Heart left ventricle (tissue), 16 donors: ENCODE measurements at regions not wholly inside any gene's neighbourhood (a gene's known extent, or its start where the extent isn't known, plus 50 kb on each side); places are given as distances from the start of the nearest gene placed in this dataset.

Experiments used
- ATAC-seq, 4 donors: fragments of 200-7000 bp; cut with Tn5 transposase; one replicate each; pipeline ENCODE4 v1.9.1; 2020 to 2022; ENCODE audit warnings: moderate library complexity in 4 of 4, mild to moderate bottlenecking in 3 of 4, moderate number of reproducible peaks in 1 of 4
- DNase-seq, 5 donors: peaks; one replicate each; pipeline ENCODE4 v3.0.0-alpha.2; 2020
- H3K27ac ChIP-seq, 12 donors: fragments of 200-600 bp; sonication (generic) in 4 of 12; one replicate each; pipeline versions ENCODE4 v1.5.0 to v1.8.0; 2016 to 2022; ENCODE audit warnings: mild to moderate bottlenecking in 2 of 12
- H3K27me3 ChIP-seq, 9 donors: fragments of 200-600 bp; sonication (generic) in 2 of 9; one replicate each; pipeline versions ENCODE4 v1.5.1 to v1.8.0; 2016 to 2022; ENCODE audit warnings: mild to moderate bottlenecking in 3 of 9
- H3K36me3 ChIP-seq, 9 donors: fragments of 200-600 bp; sonication (generic) in 2 of 9; one replicate each; pipeline versions ENCODE4 v1.5.0 to v1.8.0; 2018 to 2022; ENCODE audit warnings: mild to moderate bottlenecking in 2 of 9
- H3K4me1 ChIP-seq, 12 donors: fragments of 200-600 bp; sonication (generic) in 4 of 12; one replicate each; pipeline versions ENCODE4 v1.5.0 to v1.8.0; 2016 to 2022; ENCODE audit warnings: mild to moderate bottlenecking in 3 of 12
- H3K4me3 ChIP-seq, 12 donors: fragments of 200-600 bp; sonication (generic) in 4 of 12; one replicate each; pipeline versions ENCODE4 v1.5.0 to v1.8.0; 2017 to 2022; ENCODE audit warnings: mild to moderate bottlenecking in 9 of 12, moderate library complexity in 4 of 12
- H3K9me3 ChIP-seq, 12 donors: fragments of 200-600 bp; sonication (generic) in 4 of 12; one replicate each; pipeline versions ENCODE4 v1.5.0 to v1.8.0; 2016 to 2022; ENCODE audit warnings: mild to moderate bottlenecking in 1 of 12
- POLR2A ChIP-seq, 2 donors: fragments of 450-650 bp; IDR thresholded peaks; one replicate each; pipeline ENCODE4 v1.6.1; 2017; ENCODE audit warnings: antibody characterized with exemption in 2 of 2, mild to moderate bottlenecking in 2 of 2, moderate library complexity in 2 of 2
- WGBS, 4 donors: extraction: QIAGEN DNeasy Blood & Tissue Kit in 2 of 4; methylation state at CpG; one replicate each; pipeline versions ENCODE4 v1.1.5 to v1.1.7; 2013 to 2018; 5-methylcytosine and 5-hydroxymethylcytosine counted together
- intact Hi-C, 10 donors: fragments of 100-400 bp; cut with DNase I; formaldehyde crosslinking; loops; one replicate each; pipeline versions ENCODE4 v1.11.1 to v1.14.2; 2022
- TF ChIP-seq, protein P1 (sequence below), 12 donors: fragments of 200-600 bp; sonication (generic) in 4 of 12; IDR thresholded peaks; one replicate each; pipeline versions ENCODE4 v1.5.0 to v1.8.0; 2018 to 2022; ENCODE audit warnings: antibody characterized with exemption in 12 of 12, mild to moderate bottlenecking in 5 of 12
- donor health status: ischemic (EF 13 %, LVEDD 7.1; RV severe dilation, severe dysfunction).
- donor health status: healthy with polysubstance abuse.
- donor health status: DM: no; HTN: yes; CAD: no.
- donor health status: DM: no; HTN: no; CAD: no.
- donor health status: ischemic (EF 25% LVEDD 6.9; RV normal size, moderate dysfunction).
- donor health status: ischemic (EF 25% LVEDD 5.7; RV mildly dilated, moderate dysfunction).
- donor health status: healthy.
- donor health status: DM: yes; HTN: yes; CAD: no.
- donor health status: ischemic (EF 35%, LVEDD 5.7; RV mildly dilated, moderate dysfunction).
- donor health status: nonischemic (EF 11% LVEDD 7.7; RV severe dilation, severe dysfunction).
- donor health status: DM: yes; HTN: yes; CAD: no.
- donor health status: PGD.
- donor health status: ischemic (EF 29% LVEDD 5.4; RV normal size, mild dysfunction).
- donor health status: nonischemic (EF 23%, LVEDD 6.1; RV moderate dilation, normal function).

DNA sequence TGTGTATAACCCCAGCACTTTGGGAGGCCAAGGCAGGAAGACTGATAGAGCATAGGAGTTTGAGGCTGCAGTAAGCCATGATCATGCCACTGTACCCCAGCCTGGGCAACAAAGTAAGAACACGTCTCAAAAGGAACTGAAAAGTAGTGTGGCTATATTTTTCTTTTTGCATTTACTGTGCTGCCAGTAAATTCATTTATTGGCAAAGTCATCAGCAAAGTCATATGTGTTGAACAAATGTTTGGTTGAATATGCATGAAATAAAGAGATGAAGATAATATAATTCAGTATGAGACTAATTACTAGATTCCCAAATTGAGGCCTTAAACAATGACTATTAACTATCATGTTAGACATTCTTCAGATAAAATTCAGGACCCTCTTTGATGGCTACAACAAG lies 829.1 kb downstream of the PCDH7 start:
- TF ChIP-seq POLR2A (IDR thresholded peaks at IDR 0.05) = no peak
- TF ChIP-seq, protein P1, sequence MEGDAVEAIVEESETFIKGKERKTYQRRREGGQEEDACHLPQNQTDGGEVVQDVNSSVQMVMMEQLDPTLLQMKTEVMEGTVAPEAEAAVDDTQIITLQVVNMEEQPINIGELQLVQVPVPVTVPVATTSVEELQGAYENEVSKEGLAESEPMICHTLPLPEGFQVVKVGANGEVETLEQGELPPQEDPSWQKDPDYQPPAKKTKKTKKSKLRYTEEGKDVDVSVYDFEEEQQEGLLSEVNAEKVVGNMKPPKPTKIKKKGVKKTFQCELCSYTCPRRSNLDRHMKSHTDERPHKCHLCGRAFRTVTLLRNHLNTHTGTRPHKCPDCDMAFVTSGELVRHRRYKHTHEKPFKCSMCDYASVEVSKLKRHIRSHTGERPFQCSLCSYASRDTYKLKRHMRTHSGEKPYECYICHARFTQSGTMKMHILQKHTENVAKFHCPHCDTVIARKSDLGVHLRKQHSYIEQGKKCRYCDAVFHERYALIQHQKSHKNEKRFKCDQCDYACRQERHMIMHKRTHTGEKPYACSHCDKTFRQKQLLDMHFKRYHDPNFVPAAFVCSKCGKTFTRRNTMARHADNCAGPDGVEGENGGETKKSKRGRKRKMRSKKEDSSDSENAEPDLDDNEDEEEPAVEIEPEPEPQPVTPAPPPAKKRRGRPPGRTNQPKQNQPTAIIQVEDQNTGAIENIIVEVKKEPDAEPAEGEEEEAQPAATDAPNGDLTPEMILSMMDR (IDR thresholded peaks at IDR 0.05) = no peak

DNA sequence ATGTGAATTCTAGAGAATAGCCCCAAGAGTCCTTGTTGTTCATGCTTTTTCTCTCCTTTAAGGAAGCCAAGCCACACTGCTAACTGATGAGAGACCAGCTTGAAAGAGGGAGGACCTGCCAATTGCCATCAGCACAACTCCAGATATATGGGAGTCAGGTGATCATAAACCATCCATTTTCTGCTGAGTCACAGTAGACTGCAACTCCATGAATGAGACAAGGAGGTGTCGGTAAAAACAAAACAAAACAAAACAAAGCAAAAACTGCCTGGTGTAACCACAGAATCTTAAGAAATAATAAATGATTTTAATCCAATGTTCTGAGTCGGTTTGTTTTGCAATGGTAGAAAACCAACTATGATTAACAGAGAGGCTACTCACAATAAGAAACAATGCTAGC lies 837.3 kb downstream of the PCDH7 start:
- no peaks in the 10 kb centered on the region for H3K36me3 ChIP-seq
- no peak for DNase-seq
- intact Hi-C loops = no loop called here

More for the DNA sequence above, 829.1 kb downstream of the PCDH7 start:
- Histone ChIP-seq H3K27ac (no peak overlapping the region), H3K4me1 (no peaks in the 10 kb centered on the region), H3K27me3 (no peaks in the 10 kb centered on the region), H3K4me3 (no peak overlapping the region), H3K36me3 (no peaks in the 10 kb centered on the region), H3K9me3 (peaks cover 0 to 5% (median 0%) of the 10 kb centered on the region in 12 donors)
- no peak for DNase-seq
- WGBS, 4 donors = 83 to 98% (median 89%) methylated on average over 1 of the region's 1 CpG
- no peak for ATAC-seq
- intact Hi-C loops = no loop called here

DNA sequence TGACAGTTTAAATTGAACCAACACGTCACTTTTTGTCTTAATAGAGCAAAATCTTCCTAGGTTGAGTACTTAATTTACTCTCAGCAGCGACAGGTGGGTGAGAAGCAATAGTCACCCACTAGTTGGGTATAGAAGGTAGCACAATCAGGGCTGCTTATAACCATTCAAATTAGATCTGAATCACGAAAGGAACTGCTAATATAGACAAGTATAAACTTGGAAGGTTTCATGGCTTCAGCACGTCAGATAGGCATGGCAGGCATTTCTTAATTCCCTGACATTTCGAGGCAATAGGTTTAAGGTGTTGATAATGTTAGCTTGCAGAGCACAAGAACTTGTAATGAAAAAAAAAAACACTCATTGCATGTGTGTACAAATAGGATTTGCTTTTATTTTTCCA lies 853.4 kb downstream of the PCDH7 start:
- Histone ChIP-seq H3K4me1 (no peaks in the 10 kb centered on the region), H3K27ac (no peak overlapping the region), H3K9me3 (peaks cover 0 to 3% (median 0%) of the 10 kb centered on the region in 12 donors), H3K27me3 (no peaks in the 10 kb centered on the region), H3K4me3 (no peak overlapping the region), H3K36me3 (no peaks in the 10 kb centered on the region)
- intact Hi-C loops = no loop called here
- no peak for TF ChIP-seq POLR2A (IDR thresholded peaks at IDR 0.05)
- TF ChIP-seq, protein P1 (IDR thresholded peaks at IDR 0.05) = no peak
- no peak for ATAC-seq
- no peak for DNase-seq
- WGBS, 4 donors = 66 to 77% (median 74%) methylated on average over 5 of the region's 5 CpGs

More for the DNA sequence above, 837.3 kb downstream of the PCDH7 start:
- Histone ChIP-seq H3K27ac (no peak overlapping the region), H3K4me3 (no peak overlapping the region), H3K9me3 (peaks cover 0 to 12% (median 0%) of the 10 kb centered on the region in 12 donors), H3K4me1 (no peaks in the 10 kb centered on the region), H3K27me3 (no peaks in the 10 kb centered on the region)
- no peak for ATAC-seq
- 82 to 89% (median 85%) methylated on average over 2 of the region's 2 CpGs for WGBS, 4 donors
- TF ChIP-seq, protein P1 (IDR thresholded peaks at IDR 0.05) = no peak
- no peak for TF ChIP-seq POLR2A (IDR thresholded peaks at IDR 0.05)

DNA sequence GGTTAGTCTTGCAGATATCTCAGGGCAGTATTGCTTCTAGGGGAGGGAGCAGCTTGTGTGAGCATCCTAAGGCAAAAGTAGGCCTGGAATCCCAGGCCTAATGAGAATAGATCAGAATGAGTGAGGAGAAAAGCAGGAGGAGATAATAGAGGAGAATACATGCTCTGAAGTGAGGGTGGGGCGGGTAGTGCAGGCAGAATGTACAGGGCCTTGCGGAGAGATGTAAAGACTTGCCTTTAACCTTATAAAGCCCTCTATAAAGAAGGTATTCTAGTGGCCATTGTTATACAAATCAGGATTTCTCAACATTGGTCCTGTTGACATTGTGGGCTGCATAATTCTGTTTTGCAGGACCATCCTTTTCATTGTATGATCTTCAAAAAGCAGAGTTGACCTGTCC lies 855.3 kb downstream of the PCDH7 start:
- intact Hi-C loops = no loop called here
- no peaks in the 10 kb centered on the region for H3K4me1 ChIP-seq
- DNase-seq = no peak
- WGBS, 4 donors = 81 to 90% (median 87%) methylated on average over 2 of the region's 2 CpGs
- H3K27me3 ChIP-seq = no peaks in the 10 kb centered on the region
- peaks cover 0 to 3% (median 0%) of the 10 kb centered on the region in 12 donors for H3K9me3 ChIP-seq
- H3K36me3 ChIP-seq = no peaks in the 10 kb centered on the region
- no peak overlapping the region for H3K4me3 ChIP-seq
- TF ChIP-seq, protein P1 (IDR thresholded peaks at IDR 0.05) = no peak
- TF ChIP-seq POLR2A (IDR thresholded peaks at IDR 0.05) = no peak
- ATAC-seq = no peak
- H3K27ac ChIP-seq = no peak overlapping the region
